ENCODE measurements at regions not wholly inside any gene's neighbourhood (a gene's known extent, or its start where the extent isn't known, plus 50 kb on each side); places are given as distances from the start of the nearest gene placed in this dataset.

- TF ChIP-seq CTCF (IDR thresholded peaks at IDR 0.05; ENCODE audit: insufficient read depth, low read length, poor library complexity, severe bottlenecking) = no peak
- TF ChIP-seq EZH2phosphoT487 (conservative IDR thresholded peaks at IDR 0.05; ENCODE audit: low read length) = no peak
Measured at GRCh38 chr3:132196113-132196512, 121.1 kb upstream of the ACP3 start.

Measured in SU-DHL-6 (cell line).